BLaER1 treated with 17β-estradiol and CSF1 and Interleukin-3, amounts not matched to agents 10 nM and 100 nM (cell line): ENCODE measurements at regions not wholly inside any gene's neighbourhood (a gene's known extent, or its start where the extent isn't known, plus 50 kb on each side); places are given as distances from the start of the nearest gene placed in this dataset.

Source experiments
- H3K27ac ChIP-seq, 11 experiments: shearing (Covaris generic); formaldehyde crosslinking; 2 replicates each; pipeline ENCODE4 v1.8.1; 2022
- H3K27me3 ChIP-seq, 11 experiments: shearing (Covaris generic); formaldehyde crosslinking; 2 replicates each; pipeline ENCODE4 v1.8.1; 2022
- H3K36me3 ChIP-seq, 11 experiments: shearing (Covaris generic); formaldehyde crosslinking; 2 replicates each; pipeline ENCODE4 v1.8.1; 2022
- H3K4me1 ChIP-seq, 10 experiments: shearing (Covaris generic); formaldehyde crosslinking; 2 replicates each; pipeline ENCODE4 v1.8.1; 2022
- H3K4me2 ChIP-seq, 11 experiments: shearing (Covaris generic); formaldehyde crosslinking; 2 replicates each; pipeline ENCODE4 v1.8.1; 2022
- H3K4me3 ChIP-seq, 10 experiments: shearing (Covaris generic); formaldehyde crosslinking; 2 replicates each; pipeline ENCODE4 v1.8.1; 2022
- H3K9ac ChIP-seq, 11 experiments: shearing (Covaris generic); formaldehyde crosslinking; 2 replicates each; pipeline ENCODE4 v1.8.1; 2022
- H3K9me3 ChIP-seq, 11 experiments: shearing (Covaris generic); formaldehyde crosslinking; replicated peaks in 1 of 11; 2 replicates each; pipeline ENCODE4 v1.8.1; 2022
- H4K20me1 ChIP-seq, 11 experiments: shearing (Covaris generic); formaldehyde crosslinking; 2 replicates each; pipeline ENCODE4 v1.8.1; 2022
- Cebpa-rat ChIP-seq, 11 experiments: shearing (Covaris generic); IDR thresholded peaks; 2 replicates each; pipeline ENCODE4 v1.8.1; 2022

DNA sequence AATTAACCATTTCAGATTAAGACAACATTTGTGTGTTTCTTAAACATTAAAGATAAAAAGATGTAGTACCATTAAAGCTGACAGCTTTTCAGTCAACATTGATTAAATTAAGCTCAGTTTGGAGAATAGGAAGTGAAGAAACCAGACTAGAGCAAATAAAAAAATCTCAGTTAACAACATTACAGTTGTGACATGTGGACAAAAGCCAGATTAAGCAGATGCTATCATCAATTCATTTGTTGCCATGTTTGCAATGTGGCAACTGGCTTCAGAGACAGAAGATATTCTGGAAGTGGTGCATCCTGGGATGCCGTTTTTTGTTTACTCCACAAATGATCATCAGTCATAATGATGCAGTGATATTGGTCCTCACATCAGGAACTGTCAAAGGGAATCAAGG is 70.3 kb upstream of the CNTLN start:
- no peaks in the 10 kb centered on the region for H3K9me3 ChIP-seq
- H3K27ac ChIP-seq = no peak overlapping the region

GRCh38 chr9:17063535-17064135 is 71.2 kb upstream of the CNTLN start:
- Histone ChIP-seq H3K4me3 (no peak overlapping the region), H3K9ac (no peak overlapping the region), H3K9me3 (no peaks in the 10 kb centered on the region), H3K4me1 (peaks cover 0 to 8% (median 0%) of the 10 kb centered on the region in 10 experiments; a peak in 6 of 20 replicates), H4K20me1 (no peaks in the 10 kb centered on the region), H3K36me3 (no peaks in the 10 kb centered on the region), H3K27ac (no peak overlapping the region), H3K4me2 (no peak overlapping the region), H3K27me3 (no peaks in the 10 kb centered on the region)
- TF ChIP-seq Cebpa-rat (IDR thresholded peaks at IDR 0.05) = no peak

More for the DNA sequence above, 70.3 kb upstream of the CNTLN start:
- Histone ChIP-seq H3K4me3 (no peak overlapping the region), H3K27me3 (no peaks in the 10 kb centered on the region), H3K36me3 (no peaks in the 10 kb centered on the region), H3K4me1 (peaks cover 0 to 17% (median 0%) of the 10 kb centered on the region in 10 experiments; a peak in 6 of 20 replicates), H4K20me1 (no peaks in the 10 kb centered on the region), H3K4me2 (no peak overlapping the region), H3K9ac (no peak overlapping the region)
- no peak for TF ChIP-seq Cebpa-rat (IDR thresholded peaks at IDR 0.05)

DNA sequence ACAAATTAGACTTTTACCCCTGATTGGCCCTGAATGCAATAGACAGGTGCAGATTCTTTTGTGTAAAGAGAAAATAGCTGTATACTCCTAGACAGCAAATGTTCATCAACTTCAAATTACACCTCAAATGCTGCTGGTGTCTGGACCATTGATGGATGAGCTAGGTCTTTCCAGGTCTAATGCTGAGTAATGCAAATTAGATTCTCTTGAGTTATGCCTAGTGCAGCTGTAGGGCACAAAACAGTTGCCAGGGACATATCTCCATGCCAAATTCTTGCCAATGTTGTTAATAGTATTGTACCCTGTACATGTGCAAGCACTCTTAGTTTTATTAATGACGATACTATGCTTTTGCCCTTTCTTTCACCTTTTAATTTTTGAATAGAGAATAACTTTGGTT is 72.3 kb upstream of the CNTLN start:
- Histone ChIP-seq H3K4me2 (no peak overlapping the region), H3K27me3 (no peaks in the 10 kb centered on the region), H3K9me3 (no peaks in the 10 kb centered on the region), H3K27ac (no peak overlapping the region), H4K20me1 (no peaks in the 10 kb centered on the region), H3K4me1 (no peaks in the 10 kb centered on the region), H3K36me3 (no peaks in the 10 kb centered on the region), H3K9ac (no peak overlapping the region), H3K4me3 (no peak overlapping the region)
- no peak for TF ChIP-seq Cebpa-rat (IDR thresholded peaks at IDR 0.05)

DNA sequence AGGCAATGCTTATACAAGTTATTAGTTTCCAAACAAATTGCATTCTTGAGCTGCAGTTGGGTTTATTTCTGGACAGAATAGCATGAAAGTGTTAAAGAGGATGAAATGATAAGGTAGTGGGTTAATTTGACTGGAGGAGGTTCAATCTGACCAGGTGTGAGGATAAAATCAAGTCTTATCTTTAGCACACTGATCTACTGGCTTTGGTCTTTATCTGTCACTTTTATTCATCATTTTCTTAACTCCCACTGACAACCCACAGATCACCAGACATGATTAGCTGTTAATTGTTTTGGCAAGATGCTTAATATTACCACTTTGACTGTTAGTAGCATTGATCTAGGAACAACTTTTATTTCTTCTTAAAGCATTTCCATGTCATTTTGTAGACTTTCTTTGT is 74.4 kb upstream of the CNTLN start:
- Histone ChIP-seq H3K9ac (no peak overlapping the region), H4K20me1 (no peaks in the 10 kb centered on the region), H3K9me3 (no peaks in the 10 kb centered on the region), H3K4me2 (no peak overlapping the region), H3K27ac (no peak overlapping the region), H3K36me3 (no peaks in the 10 kb centered on the region), H3K4me1 (no peaks in the 10 kb centered on the region), H3K27me3 (no peaks in the 10 kb centered on the region), H3K4me3 (no peak overlapping the region)
- TF ChIP-seq Cebpa-rat (IDR thresholded peaks at IDR 0.05) = no peak

GRCh38 chr9:17059465-17059864 is 75.4 kb upstream of the CNTLN start:
- Histone ChIP-seq H3K9ac (no peak overlapping the region), H3K36me3 (no peaks in the 10 kb centered on the region), H3K4me3 (no peak overlapping the region), H3K4me2 (no peak overlapping the region), H3K9me3 (no peaks in the 10 kb centered on the region), H3K27me3 (no peaks in the 10 kb centered on the region), H3K27ac (no peak overlapping the region), H4K20me1 (no peaks in the 10 kb centered on the region), H3K4me1 (no peaks in the 10 kb centered on the region)
- TF ChIP-seq Cebpa-rat (IDR thresholded peaks at IDR 0.05) = no peak

DNA sequence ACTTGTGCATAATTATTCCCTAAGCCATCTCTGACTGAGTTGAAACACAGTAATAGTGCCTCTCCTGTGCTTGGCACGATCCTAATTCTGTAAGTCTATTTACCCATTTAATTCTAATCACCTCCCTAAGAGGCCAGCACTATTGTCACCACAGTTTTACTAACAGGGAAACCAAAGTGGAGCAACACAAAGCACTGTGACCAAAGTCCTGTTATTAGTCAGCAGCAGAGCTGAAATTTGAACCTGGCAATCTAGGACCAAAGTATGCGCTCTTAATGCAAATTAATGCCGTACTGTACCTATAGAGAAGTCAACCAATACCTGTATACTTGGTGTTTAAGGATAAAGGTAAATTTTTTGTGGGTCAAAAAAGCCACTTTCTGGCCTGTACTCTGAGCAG is 77.1 kb upstream of the CNTLN start:
- TF ChIP-seq Cebpa-rat (IDR thresholded peaks at IDR 0.05) = no peak
- Histone ChIP-seq H3K9me3 (no peaks in the 10 kb centered on the region), H4K20me1 (no peaks in the 10 kb centered on the region), H3K4me2 (no peak overlapping the region), H3K4me1 (no peaks in the 10 kb centered on the region), H3K4me3 (no peak overlapping the region), H3K27me3 (no peaks in the 10 kb centered on the region), H3K9ac (no peak overlapping the region), H3K36me3 (no peaks in the 10 kb centered on the region), H3K27ac (no peak overlapping the region)

DNA sequence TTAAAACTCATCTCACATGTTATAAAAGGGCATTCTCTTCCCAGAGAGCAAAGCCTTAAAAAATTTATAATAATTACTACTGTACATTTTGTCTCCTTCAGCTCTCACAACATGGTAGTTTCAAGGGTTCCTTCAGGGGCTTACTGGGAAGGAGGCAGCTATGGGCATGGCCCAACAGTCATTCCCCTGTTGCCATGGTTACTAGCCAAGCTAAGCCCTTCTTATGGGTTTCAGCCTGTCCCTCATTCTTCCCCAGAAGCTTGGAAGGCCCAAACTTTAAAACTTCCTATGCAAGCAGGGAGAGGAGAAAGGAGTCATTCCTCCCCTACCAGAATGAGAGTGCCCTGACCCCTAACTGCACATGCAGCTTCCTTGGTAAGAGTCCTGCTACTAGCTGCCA is 82.2 kb upstream of the CNTLN start:
- Histone ChIP-seq H3K4me1 (no peaks in the 10 kb centered on the region), H3K27ac (no peak overlapping the region), H3K27me3 (no peaks in the 10 kb centered on the region), H3K9me3 (no peaks in the 10 kb centered on the region), H3K4me2 (no peak overlapping the region), H3K9ac (no peak overlapping the region), H4K20me1 (no peaks in the 10 kb centered on the region), H3K4me3 (no peak overlapping the region), H3K36me3 (no peaks in the 10 kb centered on the region)
- TF ChIP-seq Cebpa-rat (IDR thresholded peaks at IDR 0.05) = no peak

DNA sequence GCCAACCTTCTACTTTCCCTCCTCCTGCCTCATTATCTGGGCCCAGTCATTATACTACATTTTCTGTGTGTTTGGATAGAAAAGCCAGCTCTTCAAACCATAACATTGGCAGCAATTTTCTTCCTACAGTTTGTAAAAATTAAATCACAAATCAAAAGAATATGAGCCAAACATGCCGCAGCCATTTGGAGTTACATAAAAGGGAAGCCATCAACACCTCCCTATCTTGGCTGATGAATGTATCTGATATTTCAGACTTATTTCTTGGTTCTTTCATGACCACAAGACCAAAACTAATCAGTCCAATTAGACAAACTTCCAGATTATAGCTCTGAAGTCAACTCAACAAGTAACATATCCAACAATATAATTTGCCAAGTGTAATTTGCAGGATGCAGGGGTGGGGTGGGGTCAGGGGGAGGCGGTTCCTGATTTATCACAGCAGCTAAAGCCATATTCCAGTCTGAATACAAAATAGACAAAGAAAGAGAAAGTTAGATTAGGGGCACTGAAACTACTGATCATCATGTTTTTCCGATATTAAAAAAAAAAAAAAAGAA is 89.4 kb upstream of the CNTLN start:
- Histone ChIP-seq H3K36me3 (no peaks in the 10 kb centered on the region), H3K4me1 (no peaks in the 10 kb centered on the region), H3K4me3 (no peak overlapping the region), H3K4me2 (no peak overlapping the region), H3K9ac (no peak overlapping the region), H4K20me1 (no peaks in the 10 kb centered on the region), H3K27me3 (no peaks in the 10 kb centered on the region), H3K27ac (no peak overlapping the region), H3K9me3 (peaks cover 0 to 3% (median 0%) of the 10 kb centered on the region in 11 experiments; a peak in 1 of 22 replicates)
- no peak for TF ChIP-seq Cebpa-rat (IDR thresholded peaks at IDR 0.05)

- H3K4me3 ChIP-seq = no peak overlapping the region
- no peaks in the 10 kb centered on the region for H3K27me3 ChIP-seq
- no peak overlapping the region for H3K9ac ChIP-seq
- peaks cover 7 to 16% (median 13%) of the 10 kb centered on the region in 11 experiments; a peak in 19 of 22 replicates for H3K9me3 ChIP-seq
- H3K36me3 ChIP-seq = no peaks in the 10 kb centered on the region
- TF ChIP-seq Cebpa-rat (IDR thresholded peaks at IDR 0.05) = no peak
- no peak overlapping the region for H3K4me2 ChIP-seq
- no peak overlapping the region for H3K27ac ChIP-seq
- H3K4me1 ChIP-seq = no peaks in the 10 kb centered on the region
- no peaks in the 10 kb centered on the region for H4K20me1 ChIP-seq
Measured at GRCh38 chr9:17031546-17031945, 103.3 kb upstream of the CNTLN start.

GRCh38 chr9:17025281-17025680 is 109.6 kb upstream of the CNTLN start:
- Histone ChIP-seq H3K36me3 (no peaks in the 10 kb centered on the region), H3K27me3 (no peaks in the 10 kb centered on the region), H3K9me3 (peaks cover 13 to 24% (median 20%) of the 10 kb centered on the region in 11 experiments), H3K9ac (no peak overlapping the region), H4K20me1 (no peaks in the 10 kb centered on the region), H3K4me3 (no peak overlapping the region), H3K4me1 (peaks cover 0 to 9% (median 0%) of the 10 kb centered on the region in 10 experiments; a peak in 6 of 20 replicates), H3K27ac (no peak overlapping the region), H3K4me2 (no peak overlapping the region)
- no peak for TF ChIP-seq Cebpa-rat (IDR thresholded peaks at IDR 0.05)
